ENCODE measurements at regions not wholly inside any gene's neighbourhood (a gene's known extent, or its start where the extent isn't known, plus 50 kb on each side); places are given as distances from the start of the nearest gene placed in this dataset.

DNA sequence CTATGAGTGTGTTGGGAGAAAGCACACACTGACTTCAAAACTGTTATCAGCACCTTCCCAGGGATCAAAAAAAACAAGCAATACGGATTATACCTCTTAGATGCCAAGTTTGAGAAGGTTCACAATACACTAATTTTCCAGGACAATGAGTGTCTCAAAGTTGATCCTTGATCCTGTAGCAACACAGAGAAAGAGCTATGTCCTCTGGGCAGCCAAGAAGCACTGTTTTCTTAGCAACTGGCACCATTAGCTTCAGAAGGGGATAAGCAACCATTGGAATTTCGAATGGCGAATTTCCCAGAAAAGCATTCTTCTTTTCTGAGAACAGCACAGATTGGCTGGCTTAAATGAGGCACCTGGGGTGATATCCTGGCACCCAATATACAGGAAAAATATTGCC lies 270.3 kb upstream of the RORA start:
- TF ChIP-seq EZH2 (IDR thresholded peaks at IDR 0.05; ENCODE audit: borderline replicate concordance, low read depth, low read length, severe bottlenecking): no peak
- TF ChIP-seq, protein P1, sequence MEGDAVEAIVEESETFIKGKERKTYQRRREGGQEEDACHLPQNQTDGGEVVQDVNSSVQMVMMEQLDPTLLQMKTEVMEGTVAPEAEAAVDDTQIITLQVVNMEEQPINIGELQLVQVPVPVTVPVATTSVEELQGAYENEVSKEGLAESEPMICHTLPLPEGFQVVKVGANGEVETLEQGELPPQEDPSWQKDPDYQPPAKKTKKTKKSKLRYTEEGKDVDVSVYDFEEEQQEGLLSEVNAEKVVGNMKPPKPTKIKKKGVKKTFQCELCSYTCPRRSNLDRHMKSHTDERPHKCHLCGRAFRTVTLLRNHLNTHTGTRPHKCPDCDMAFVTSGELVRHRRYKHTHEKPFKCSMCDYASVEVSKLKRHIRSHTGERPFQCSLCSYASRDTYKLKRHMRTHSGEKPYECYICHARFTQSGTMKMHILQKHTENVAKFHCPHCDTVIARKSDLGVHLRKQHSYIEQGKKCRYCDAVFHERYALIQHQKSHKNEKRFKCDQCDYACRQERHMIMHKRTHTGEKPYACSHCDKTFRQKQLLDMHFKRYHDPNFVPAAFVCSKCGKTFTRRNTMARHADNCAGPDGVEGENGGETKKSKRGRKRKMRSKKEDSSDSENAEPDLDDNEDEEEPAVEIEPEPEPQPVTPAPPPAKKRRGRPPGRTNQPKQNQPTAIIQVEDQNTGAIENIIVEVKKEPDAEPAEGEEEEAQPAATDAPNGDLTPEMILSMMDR (IDR thresholded peaks at IDR 0.05; ENCODE audit: borderline replicate concordance, extremely low read depth, low read length, poor library complexity, severe bottlenecking): no peak
